Heart left ventricle (tissue), 16 donors: ENCODE measurements at regions not wholly inside any gene's neighbourhood (a gene's known extent, or its start where the extent isn't known, plus 50 kb on each side); places are given as distances from the start of the nearest gene placed in this dataset.

Experiments
- ATAC-seq, 4 donors: fragments of 200-7000 bp; cut with Tn5 transposase; one replicate each; pipeline ENCODE4 v1.9.1; 2020 to 2022; ENCODE audit warnings: moderate library complexity in 4 of 4, mild to moderate bottlenecking in 3 of 4, moderate number of reproducible peaks in 1 of 4
- DNase-seq, 5 donors: peaks; one replicate each; pipeline ENCODE4 v3.0.0-alpha.2; 2020
- H3K27ac ChIP-seq, 12 donors: fragments of 200-600 bp; sonication (generic) in 4 of 12; one replicate each; pipeline versions ENCODE4 v1.5.0 to v1.8.0; 2016 to 2022; ENCODE audit warnings: mild to moderate bottlenecking in 2 of 12
- H3K27me3 ChIP-seq, 9 donors: fragments of 200-600 bp; sonication (generic) in 2 of 9; one replicate each; pipeline versions ENCODE4 v1.5.1 to v1.8.0; 2016 to 2022; ENCODE audit warnings: mild to moderate bottlenecking in 3 of 9
- H3K36me3 ChIP-seq, 9 donors: fragments of 200-600 bp; sonication (generic) in 2 of 9; one replicate each; pipeline versions ENCODE4 v1.5.0 to v1.8.0; 2018 to 2022; ENCODE audit warnings: mild to moderate bottlenecking in 2 of 9
- H3K4me1 ChIP-seq, 12 donors: fragments of 200-600 bp; sonication (generic) in 4 of 12; one replicate each; pipeline versions ENCODE4 v1.5.0 to v1.8.0; 2016 to 2022; ENCODE audit warnings: mild to moderate bottlenecking in 3 of 12
- H3K4me3 ChIP-seq, 12 donors: fragments of 200-600 bp; sonication (generic) in 4 of 12; one replicate each; pipeline versions ENCODE4 v1.5.0 to v1.8.0; 2017 to 2022; ENCODE audit warnings: mild to moderate bottlenecking in 9 of 12, moderate library complexity in 4 of 12
- H3K9me3 ChIP-seq, 12 donors: fragments of 200-600 bp; sonication (generic) in 4 of 12; one replicate each; pipeline versions ENCODE4 v1.5.0 to v1.8.0; 2016 to 2022; ENCODE audit warnings: mild to moderate bottlenecking in 1 of 12
- CTCF ChIP-seq, 12 donors: fragments of 200-600 bp; sonication (generic) in 4 of 12; IDR thresholded peaks; one replicate each; pipeline versions ENCODE4 v1.5.0 to v1.8.0; 2018 to 2022; ENCODE audit warnings: antibody characterized with exemption in 12 of 12, mild to moderate bottlenecking in 5 of 12
- POLR2A ChIP-seq, 2 donors: fragments of 450-650 bp; IDR thresholded peaks; one replicate each; pipeline ENCODE4 v1.6.1; 2017; ENCODE audit warnings: antibody characterized with exemption in 2 of 2, mild to moderate bottlenecking in 2 of 2, moderate library complexity in 2 of 2
- WGBS, 4 donors: extraction: QIAGEN DNeasy Blood & Tissue Kit in 2 of 4; methylation state at CpG; one replicate each; pipeline versions ENCODE4 v1.1.5 to v1.1.7; 2013 to 2018; 5-methylcytosine and 5-hydroxymethylcytosine counted together
- intact Hi-C, 10 donors: fragments of 100-400 bp; cut with DNase I; formaldehyde crosslinking; loops; one replicate each; pipeline versions ENCODE4 v1.11.1 to v1.14.2; 2022
- donor health status: ischemic (EF 13 %, LVEDD 7.1; RV severe dilation, severe dysfunction).
- donor health status: healthy with polysubstance abuse.
- donor health status: DM: no; HTN: yes; CAD: no.
- donor health status: DM: no; HTN: no; CAD: no.
- donor health status: ischemic (EF 25% LVEDD 6.9; RV normal size, moderate dysfunction).
- donor health status: ischemic (EF 25% LVEDD 5.7; RV mildly dilated, moderate dysfunction).
- donor health status: healthy.
- donor health status: DM: yes; HTN: yes; CAD: no.
- donor health status: ischemic (EF 35%, LVEDD 5.7; RV mildly dilated, moderate dysfunction).
- donor health status: nonischemic (EF 11% LVEDD 7.7; RV severe dilation, severe dysfunction).
- donor health status: DM: yes; HTN: yes; CAD: no.
- donor health status: PGD.
- donor health status: ischemic (EF 29% LVEDD 5.4; RV normal size, mild dysfunction).
- donor health status: nonischemic (EF 23%, LVEDD 6.1; RV moderate dilation, normal function).

- Histone ChIP-seq H3K9me3 (no peaks in the 10 kb centered on the region), H3K4me3 (no peak overlapping the region), H3K4me1 (peaks cover 0 to 22% (median 11%) of the 10 kb centered on the region in 12 donors), H3K27me3 (no peaks in the 10 kb centered on the region), H3K36me3 (no peaks in the 10 kb centered on the region), H3K27ac (no peak overlapping the region)
- 92 to 95% (median 93%) methylated on average over 6 of the region's 6 CpGs for WGBS, 4 donors
- DNase-seq (no peak), ATAC-seq (no peak)
- TF ChIP-seq POLR2A (IDR thresholded peaks at IDR 0.05): no peak
- no peak for TF ChIP-seq CTCF (IDR thresholded peaks at IDR 0.05)
- intact Hi-C loops: no loop called here
Measured at GRCh38 chr9:108477529-108478006, 378.2 kb downstream of the ACTL7B start.

DNA sequence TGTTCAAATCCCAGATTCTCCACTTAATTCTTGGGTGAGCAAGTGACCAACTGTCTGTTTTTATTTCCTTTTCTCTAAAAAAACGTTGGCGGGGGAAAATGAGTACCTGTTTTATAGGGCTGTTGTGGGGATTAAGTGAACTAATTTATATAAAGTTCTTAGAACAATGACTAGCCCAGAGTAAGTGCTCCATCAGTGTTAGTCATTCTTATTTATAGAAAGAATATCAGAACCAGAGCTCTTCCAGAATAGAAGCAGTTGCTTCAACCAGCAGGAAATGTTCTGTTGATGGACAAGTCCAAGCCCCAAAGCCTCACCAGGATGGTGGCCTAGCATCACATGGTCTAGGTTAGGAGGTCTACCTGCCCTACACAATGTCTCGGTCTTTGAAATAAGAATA, 379.2 kb downstream of the ACTL7B start:
- Histone ChIP-seq H3K27ac (no peak overlapping the region), H3K9me3 (no peaks in the 10 kb centered on the region), H3K36me3 (no peaks in the 10 kb centered on the region), H3K4me1 (peaks cover 0 to 22% (median 11%) of the 10 kb centered on the region in 12 donors), H3K27me3 (no peaks in the 10 kb centered on the region), H3K4me3 (no peak overlapping the region)
- no peak for DNase-seq
- peak in 1 of 4 donors; percentile 42 for ATAC-seq
- intact Hi-C loops: no loop called here
- WGBS, 4 donors: 55 to 61% (median 57%) methylated on average over 3 of the region's 3 CpGs
- TF ChIP-seq POLR2A (IDR thresholded peaks at IDR 0.05) (no peak), CTCF (IDR thresholded peaks at IDR 0.05) (no peak)

- H3K27ac ChIP-seq: no peak overlapping the region
- intact Hi-C loops: no loop called here
- H3K4me1 ChIP-seq: peaks cover 0 to 22% (median 11%) of the 10 kb centered on the region in 12 donors
- DNase-seq: no peak
- H3K9me3 ChIP-seq: no peaks in the 10 kb centered on the region
- no peaks in the 10 kb centered on the region for H3K36me3 ChIP-seq
- H3K27me3 ChIP-seq: no peaks in the 10 kb centered on the region
- H3K4me3 ChIP-seq: no peak overlapping the region
- no peak for ATAC-seq
- TF ChIP-seq POLR2A (IDR thresholded peaks at IDR 0.05) (no peak), CTCF (IDR thresholded peaks at IDR 0.05) (no peak)
- WGBS, 4 donors: 74 to 87% (median 84%) methylated on average over 2 of the region's 2 CpGs
Measured at GRCh38 chr9:108475813-108476212, 380.0 kb downstream of the ACTL7B start.

- H3K27me3 ChIP-seq: no peaks in the 10 kb centered on the region
- DNase-seq: no peak
- H3K27ac ChIP-seq: no peak overlapping the region
- H3K36me3 ChIP-seq: no peaks in the 10 kb centered on the region
- no peak overlapping the region for H3K4me3 ChIP-seq
- intact Hi-C loops: no loop called here
- H3K9me3 ChIP-seq: no peaks in the 10 kb centered on the region
- WGBS, 4 donors: 62 to 77% (median 68%) methylated on average over 6 of the region's 6 CpGs
- TF ChIP-seq POLR2A (IDR thresholded peaks at IDR 0.05): no peak
- no peak for TF ChIP-seq CTCF (IDR thresholded peaks at IDR 0.05)
- H3K4me1 ChIP-seq: peaks cover 0 to 24% (median 11%) of the 10 kb centered on the region in 12 donors
- no peak for ATAC-seq
Measured at GRCh38 chr9:108474356-108474755, 381.4 kb downstream of the ACTL7B start.
